H54 (cell line): ENCODE measurements at regions not wholly inside any gene's neighbourhood (a gene's known extent, or its start where the extent isn't known, plus 50 kb on each side); places are given as distances from the start of the nearest gene placed in this dataset.

Source experiments
- DNase-seq: peaks from one replicate; pipeline ENCODE4 v3.0.0; 2011; ENCODE audit warnings: low spot score, mixed read lengths; ENCODE audit not compliant: insufficient read length
- FAIRE-seq: peaks from 3 replicates; lab custom pipeline; 2011; peaks lifted over from hg19 to GRCh38; lab: Jason Lieb, UNC
- POLR2A ChIP-seq: IDR thresholded peaks from 2 replicates; pipeline ENCODE4 v1.6.1; 2011; ENCODE audit warnings: low read depth, mild to moderate bottlenecking, low read length

DNA sequence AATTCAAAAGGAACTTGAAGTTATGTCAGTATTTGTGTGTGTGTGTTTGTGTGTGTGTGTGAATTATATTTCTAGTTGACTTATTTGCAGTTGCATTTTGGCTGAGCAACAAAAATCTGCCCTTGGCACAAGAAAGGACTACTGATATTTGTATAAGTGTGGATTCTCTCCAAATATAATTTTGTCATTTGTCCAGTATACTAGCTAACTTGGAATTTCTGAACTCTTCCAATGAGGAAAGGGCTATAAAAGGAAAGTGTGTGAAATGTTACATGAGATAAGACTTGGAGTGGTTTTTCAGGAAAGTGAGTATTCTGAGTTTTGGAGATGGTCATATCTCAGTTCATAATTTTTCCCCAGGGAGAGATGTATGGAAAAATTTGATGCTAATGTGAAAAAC, 1384.1 kb upstream of the B3GALT2 start:
- no peak for FAIRE-seq

DNA sequence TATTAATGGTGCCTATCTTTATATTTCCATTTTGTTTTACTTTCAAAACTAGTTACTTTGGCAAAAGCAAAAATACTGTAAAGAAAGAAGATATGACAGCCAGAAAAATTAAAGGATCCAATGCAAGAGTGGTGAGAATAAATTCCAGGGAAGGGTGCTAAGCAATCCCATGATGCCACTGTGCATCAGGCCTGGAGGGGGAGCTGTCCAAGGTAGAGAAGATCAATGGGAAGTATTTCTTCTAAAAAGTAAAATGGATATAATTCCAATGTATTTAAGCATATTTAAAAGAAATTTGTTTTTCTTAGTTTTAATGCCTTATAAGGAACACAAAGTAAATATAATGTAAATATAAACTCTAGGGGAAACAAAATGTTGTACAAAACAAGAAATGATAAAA, 1382.2 kb upstream of the B3GALT2 start:
- DNase-seq (peak; percentile 3), FAIRE-seq (no peak)
- TF ChIP-seq POLR2A, result no peak

More for the DNA sequence above, 1384.1 kb upstream of the B3GALT2 start:
- no peak for DNase-seq
- TF ChIP-seq POLR2A, result no peak

- FAIRE-seq, result no peak
- no peak for TF ChIP-seq POLR2A
- no peak for DNase-seq
These were observed 1361.7 kb upstream of the B3GALT2 start for GRCh38 chr1:194548071-194548470.

GRCh38 chr1:194544012-194544411, 1357.6 kb upstream of the B3GALT2 start:
- DNase-seq, result no peak
- TF ChIP-seq POLR2A, result no peak
- no peak for FAIRE-seq

- TF ChIP-seq POLR2A, result no peak
- DNase-seq (no peak), FAIRE-seq (no peak)
These were observed 1352.0 kb upstream of the B3GALT2 start for GRCh38 chr1:194538453-194538852.

DNA sequence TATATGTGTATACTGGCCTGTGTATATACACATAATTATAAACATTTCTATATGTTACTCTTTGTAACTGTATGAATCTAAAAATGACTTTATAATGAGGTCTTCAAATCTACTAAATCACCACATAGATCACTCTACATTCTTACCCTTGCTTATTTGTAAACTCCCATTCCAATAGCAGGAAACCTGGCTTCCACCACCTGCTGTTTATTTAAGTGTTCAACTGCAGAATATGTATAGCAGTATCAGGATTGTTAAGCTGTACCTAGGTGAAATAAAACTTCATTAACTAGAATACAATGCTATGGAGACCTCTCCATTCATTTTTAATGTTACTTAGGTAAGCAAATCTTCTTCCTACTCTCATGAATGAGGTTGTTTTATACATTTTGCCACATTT, 1351.1 kb upstream of the B3GALT2 start:
- FAIRE-seq, result no peak
- DNase-seq, result no peak
- no peak for TF ChIP-seq POLR2A

DNA sequence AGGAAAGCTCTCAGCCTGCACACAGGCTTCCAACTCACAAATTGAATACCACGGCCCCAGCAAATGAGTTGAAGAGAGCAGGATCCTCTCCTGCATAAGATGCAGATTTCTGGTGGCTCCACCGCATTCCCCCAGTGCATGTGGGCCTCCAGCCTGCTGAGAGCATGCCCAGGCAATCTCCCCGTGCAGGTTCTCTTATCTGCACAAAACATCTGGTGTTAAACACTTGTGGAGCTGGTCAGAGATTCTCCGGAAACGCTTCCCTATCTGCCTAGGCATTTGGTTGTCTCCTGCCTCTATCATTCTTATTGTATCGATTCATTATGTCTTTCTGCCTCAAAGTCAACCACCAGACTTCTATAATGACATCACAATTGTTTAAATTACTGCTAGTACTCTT, 1349.0 kb upstream of the B3GALT2 start:
- no peak for TF ChIP-seq POLR2A
- FAIRE-seq (no peak), DNase-seq (no peak)

GRCh38 chr1:194534784-194535183, 1348.4 kb upstream of the B3GALT2 start:
- DNase-seq (no peak), FAIRE-seq (no peak)
- TF ChIP-seq POLR2A, result no peak

GRCh38 chr1:194533641-194534040, 1347.2 kb upstream of the B3GALT2 start:
- DNase-seq (no peak), FAIRE-seq (no peak)
- no peak for TF ChIP-seq POLR2A

- FAIRE-seq, result no peak
- no peak for DNase-seq
These were observed 1331.2 kb upstream of the B3GALT2 start for GRCh38 chr1:194517567-194517966.

GRCh38 chr1:194515916-194516315, 1329.5 kb upstream of the B3GALT2 start:
- DNase-seq (no peak), FAIRE-seq (no peak)
- TF ChIP-seq POLR2A, result no peak

More at GRCh38 chr1:194517567-194517966, 1331.2 kb upstream of the B3GALT2 start:
- TF ChIP-seq POLR2A, result no peak

DNA sequence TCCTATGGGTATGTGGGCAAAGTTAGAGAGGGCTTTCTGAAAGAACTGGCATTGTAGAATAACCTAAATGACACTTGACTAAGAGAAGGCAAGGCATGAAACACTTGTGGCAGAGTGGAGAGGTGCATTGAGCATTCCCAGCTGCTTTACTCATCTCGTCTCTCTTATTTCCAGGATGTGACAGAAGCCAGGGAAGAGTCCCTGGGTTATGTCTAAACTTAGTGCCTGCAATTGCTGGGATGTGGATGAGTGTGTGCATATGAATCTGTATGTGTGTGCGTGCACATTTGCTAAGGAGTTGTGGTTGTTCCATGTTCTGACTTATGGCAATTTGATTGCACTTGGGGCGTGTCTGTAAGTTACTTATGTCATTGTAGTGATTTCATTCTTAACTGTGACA, 1326.5 kb upstream of the B3GALT2 start:
- no peak for TF ChIP-seq POLR2A
- FAIRE-seq (no peak), DNase-seq (no peak)

DNA sequence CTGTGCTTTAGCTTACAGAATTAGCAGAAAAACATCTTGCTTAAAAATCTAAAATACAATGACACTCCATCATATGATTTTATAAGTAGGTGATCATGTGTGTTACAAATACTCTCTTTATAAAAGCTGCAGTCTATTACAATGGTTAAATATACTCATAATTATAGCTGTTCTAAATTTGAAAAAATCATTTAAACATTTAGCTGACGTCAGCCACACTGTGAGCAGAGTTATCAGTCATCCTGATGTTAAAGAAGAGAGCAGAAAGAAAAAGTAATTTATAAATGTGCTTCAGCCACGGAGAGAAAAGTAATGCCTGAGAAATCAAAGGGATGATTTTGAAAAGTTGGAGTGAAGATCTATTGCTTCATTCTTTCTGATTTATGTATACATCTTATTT, 1325.9 kb upstream of the B3GALT2 start:
- no peak for DNase-seq
- no peak for FAIRE-seq
- TF ChIP-seq POLR2A, result no peak

GRCh38 chr1:194503209-194503608, 1316.8 kb upstream of the B3GALT2 start:
- DNase-seq (no peak), FAIRE-seq (no peak)
- TF ChIP-seq POLR2A, result no peak

GRCh38 chr1:194495434-194495833, 1309.0 kb upstream of the B3GALT2 start:
- DNase-seq, result no peak
- TF ChIP-seq POLR2A, result no peak
- no peak for FAIRE-seq

DNA sequence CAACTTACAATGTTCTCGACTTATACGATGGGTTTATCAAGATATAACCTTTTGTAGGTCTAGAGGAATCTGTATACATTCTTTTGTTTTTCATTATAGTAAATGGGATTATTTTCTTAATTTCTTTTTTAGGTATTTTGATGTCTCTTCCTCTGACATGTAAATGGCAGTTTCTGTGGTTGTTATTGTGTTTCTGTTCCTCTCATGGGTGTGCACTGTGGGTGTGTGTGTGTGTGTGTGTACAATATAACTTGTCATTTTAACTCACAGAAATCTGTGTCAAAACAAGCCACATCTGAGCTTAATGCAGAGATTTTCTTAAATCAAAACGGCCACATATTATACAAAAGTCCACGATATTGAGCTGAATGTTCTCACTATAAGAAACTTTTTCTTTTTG, 1300.8 kb upstream of the B3GALT2 start:
- no peak for DNase-seq
- FAIRE-seq, result no peak

More for the DNA sequence above, 1300.8 kb upstream of the B3GALT2 start:
- no peak for TF ChIP-seq POLR2A
